ENCODE measurements at regions not wholly inside any gene's neighbourhood (a gene's known extent, or its start where the extent isn't known, plus 50 kb on each side); places are given as distances from the start of the nearest gene placed in this dataset.
"Not testable (repeated sequence)": the region's sequence is repeated elsewhere in the genome, so short reads cannot be mapped to it uniquely, and the experiment has no call there.

DNA sequence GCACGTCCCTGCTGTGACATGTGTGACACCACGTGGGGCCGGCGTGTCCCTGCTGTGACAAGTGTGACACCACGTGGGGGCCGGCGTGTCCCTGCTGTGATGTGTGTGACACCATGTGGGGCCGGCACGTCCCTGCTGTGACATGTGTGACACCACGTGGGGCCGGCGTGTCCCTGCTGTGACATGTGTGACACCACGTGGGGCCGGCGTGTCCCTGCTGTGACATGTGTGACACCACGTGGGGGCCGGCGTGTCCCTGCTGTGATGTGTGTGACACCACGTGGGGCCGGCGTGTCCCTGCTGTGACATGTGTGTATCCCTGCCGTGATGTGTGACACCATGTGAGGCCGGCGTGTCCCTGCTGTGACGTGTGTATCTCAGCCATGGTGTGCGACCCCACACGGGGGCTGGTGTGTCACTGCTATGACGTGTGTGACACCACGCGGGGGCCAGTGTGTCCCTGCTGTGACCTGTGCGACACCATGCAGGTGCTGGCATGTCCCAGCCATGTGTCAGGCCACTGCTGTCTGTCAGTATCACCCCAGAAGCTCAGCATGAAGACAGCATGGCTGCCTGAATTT is 401.7 kb downstream of the SMOC2 start:
- H3K4me3 ChIP-seq (ENCODE audit: low read length); H3K27me3 ChIP-seq (ENCODE audit: insufficient read depth, low read length, poor library complexity); H4K5ac ChIP-seq (ENCODE audit: low read length); H3K9ac ChIP-seq (ENCODE audit: low read length); H3K4ac ChIP-seq (ENCODE audit: low read depth, low read length); H2BK120ac ChIP-seq (ENCODE audit: low read depth, low read length); H3K18ac ChIP-seq (ENCODE audit: low read length); H3K27ac ChIP-seq (ENCODE audit: low read depth, low read length); H2AK5ac ChIP-seq (ENCODE audit: low read length); H2BK5ac ChIP-seq (ENCODE audit: low read length); H3K4me1 ChIP-seq (ENCODE audit: control insufficient read depth, low read depth, low read length); H3K23ac ChIP-seq (ENCODE audit: low read length); H3K36me3 ChIP-seq (ENCODE audit: control insufficient read depth, insufficient read depth, low read length); H3K56ac ChIP-seq (ENCODE audit: low read length); H3K4me2 ChIP-seq (ENCODE audit: low read length); DNase-seq; H4K8ac ChIP-seq (ENCODE audit: low read depth, low read length); H3K79me2 ChIP-seq (ENCODE audit: control insufficient read depth, insufficient read depth, low read length); H3K79me1 ChIP-seq (ENCODE audit: low read length); H2BK15ac ChIP-seq (replicated peaks; ENCODE audit: low read depth): not testable (repeated sequence)
- no CpG with 5 or more reads among the region's 31 CpGs for WGBS (ENCODE audit: extremely low coverage, insufficient coverage, low lambda C conversion rate)

DNA sequence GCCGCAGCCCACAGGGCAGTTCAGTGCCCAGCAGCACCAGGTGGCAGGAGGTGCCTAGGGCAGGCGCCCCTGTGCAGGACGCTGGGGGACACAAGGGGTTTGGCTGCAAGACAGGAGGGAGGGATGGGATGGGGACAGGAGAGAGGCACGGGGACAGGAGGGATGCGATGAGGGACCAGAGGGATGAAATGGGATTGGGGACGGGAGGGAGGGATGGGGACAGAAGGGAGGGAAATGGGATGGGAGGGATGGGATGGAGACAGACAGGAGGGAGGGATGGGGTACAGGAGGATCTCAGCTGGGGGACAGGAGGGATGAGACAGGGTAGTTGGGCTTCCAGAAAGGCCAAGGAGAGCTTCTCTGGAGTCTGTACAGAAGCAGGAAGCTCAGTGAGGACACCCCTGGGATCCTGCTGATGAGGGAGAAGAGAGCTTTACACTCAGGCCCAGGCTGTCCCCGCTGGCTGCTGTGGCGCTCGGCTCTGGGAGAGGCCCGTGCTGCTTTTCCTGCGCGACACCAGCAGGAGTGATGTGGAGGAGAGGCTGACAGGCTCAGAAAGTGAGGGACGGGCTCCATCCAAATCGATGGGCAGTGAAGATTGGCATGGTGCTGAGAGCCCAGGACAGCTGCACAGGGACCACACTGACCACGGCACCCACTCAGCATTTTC is 400.8 kb downstream of the SMOC2 start:
- H2BK5ac ChIP-seq (ENCODE audit: low read length) = no peak overlapping the region
- no peak overlapping the region for H4K5ac ChIP-seq (ENCODE audit: low read length)
- no peak overlapping the region for H3K4me3 ChIP-seq (ENCODE audit: low read length)
- H3K36me3 ChIP-seq (ENCODE audit: control insufficient read depth, insufficient read depth, low read length) = no peaks in the 10 kb centered on the region
- no peak for DNase-seq
- no peak overlapping the region for H2AK5ac ChIP-seq (ENCODE audit: low read length)
- H3K9ac ChIP-seq (ENCODE audit: low read length) = no peak overlapping the region
- no peak overlapping the region for H3K56ac ChIP-seq (ENCODE audit: low read length)
- no peaks in the 10 kb centered on the region for H3K4me1 ChIP-seq (ENCODE audit: control insufficient read depth, low read depth, low read length)
- no peak overlapping the region for H3K23ac ChIP-seq (ENCODE audit: low read length)
- no peak overlapping the region for H2BK120ac ChIP-seq (ENCODE audit: low read depth, low read length)
- H3K4me2 ChIP-seq (ENCODE audit: low read length) = no peak overlapping the region
- no peak overlapping the region for H2BK15ac ChIP-seq (replicated peaks; ENCODE audit: low read depth)
- no peaks in the 10 kb centered on the region for H3K79me2 ChIP-seq (ENCODE audit: control insufficient read depth, insufficient read depth, low read length)
- no peak overlapping the region for H4K8ac ChIP-seq (ENCODE audit: low read depth, low read length)
- H3K4ac ChIP-seq (ENCODE audit: low read depth, low read length) = no peak overlapping the region
- H3K18ac ChIP-seq (ENCODE audit: low read length) = no peak overlapping the region
- no peaks in the 10 kb centered on the region for H3K27me3 ChIP-seq (ENCODE audit: insufficient read depth, low read length, poor library complexity)
- no peaks in the 10 kb centered on the region for H3K79me1 ChIP-seq (ENCODE audit: low read length)
- WGBS (ENCODE audit: extremely low coverage, insufficient coverage, low lambda C conversion rate) = no CpG with 5 or more reads among the region's 15 CpGs
- no peak overlapping the region for H3K27ac ChIP-seq (ENCODE audit: low read depth, low read length)

DNA sequence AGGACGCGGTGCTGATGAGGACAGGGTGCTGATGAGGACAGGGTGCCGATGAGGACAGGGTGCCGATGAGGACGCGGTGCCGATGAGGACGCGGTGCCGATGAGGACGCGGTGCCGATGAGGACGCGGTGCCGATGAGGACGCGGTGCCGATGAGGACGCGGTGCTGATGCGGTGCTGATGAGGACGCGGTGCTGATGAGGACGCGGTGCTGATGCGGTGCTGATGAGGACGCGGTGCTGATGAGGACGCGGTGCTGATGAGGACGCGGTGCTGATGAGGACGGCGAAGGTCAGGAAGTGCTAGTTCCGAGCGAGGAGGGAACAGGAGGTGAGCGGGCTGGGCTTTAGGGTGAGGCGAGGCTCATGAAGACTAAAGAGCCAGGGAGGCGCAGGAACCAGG is 399.9 kb downstream of the SMOC2 start:
- not testable (repeated sequence) for DNase-seq; H3K79me1 ChIP-seq (ENCODE audit: low read length)
- WGBS (ENCODE audit: extremely low coverage, insufficient coverage, low lambda C conversion rate) = no CpG with 5 or more reads among the region's 40 CpGs

DNA sequence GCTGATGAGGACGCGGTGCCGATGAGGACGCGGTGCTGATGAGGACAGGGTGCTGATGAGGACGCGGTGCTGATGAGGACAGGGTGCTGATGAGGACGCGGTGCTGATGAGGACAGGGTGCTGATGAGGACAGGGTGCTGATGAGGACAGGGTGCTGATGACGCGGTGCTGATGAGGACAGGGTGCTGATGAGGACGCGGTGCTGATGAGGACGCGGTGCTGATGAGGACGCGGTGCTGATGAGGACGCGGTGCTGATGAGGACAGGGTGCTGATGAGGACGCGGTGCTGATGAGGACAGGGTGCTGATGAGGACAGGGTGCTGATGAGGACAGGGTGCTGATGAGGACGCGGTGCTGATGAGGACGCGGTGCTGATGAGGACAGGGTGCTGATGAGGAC is 399.3 kb downstream of the SMOC2 start:
- H2BK5ac ChIP-seq (ENCODE audit: low read length); H4K8ac ChIP-seq (ENCODE audit: low read depth, low read length); H3K4ac ChIP-seq (ENCODE audit: low read depth, low read length); H2BK120ac ChIP-seq (ENCODE audit: low read depth, low read length); H3K27me3 ChIP-seq (ENCODE audit: insufficient read depth, low read length, poor library complexity); H3K4me2 ChIP-seq (ENCODE audit: low read length); H3K4me1 ChIP-seq (ENCODE audit: control insufficient read depth, low read depth, low read length); H3K23ac ChIP-seq (ENCODE audit: low read length); H3K18ac ChIP-seq (ENCODE audit: low read length); H2AK5ac ChIP-seq (ENCODE audit: low read length); H3K9ac ChIP-seq (ENCODE audit: low read length); H3K79me1 ChIP-seq (ENCODE audit: low read length); H3K4me3 ChIP-seq (ENCODE audit: low read length); H3K36me3 ChIP-seq (ENCODE audit: control insufficient read depth, insufficient read depth, low read length); H3K79me2 ChIP-seq (ENCODE audit: control insufficient read depth, insufficient read depth, low read length); DNase-seq; H4K5ac ChIP-seq (ENCODE audit: low read length); H2BK15ac ChIP-seq (replicated peaks; ENCODE audit: low read depth); H3K56ac ChIP-seq (ENCODE audit: low read length); H3K27ac ChIP-seq (ENCODE audit: low read depth, low read length): not testable (repeated sequence)
- WGBS (ENCODE audit: extremely low coverage, insufficient coverage, low lambda C conversion rate) = no CpG with 5 or more reads among the region's 25 CpGs

More for the DNA sequence above, 399.9 kb downstream of the SMOC2 start:
- not testable (repeated sequence) for H3K23ac ChIP-seq (ENCODE audit: low read length); H3K36me3 ChIP-seq (ENCODE audit: control insufficient read depth, insufficient read depth, low read length); H2BK15ac ChIP-seq (replicated peaks; ENCODE audit: low read depth); H3K56ac ChIP-seq (ENCODE audit: low read length); H2AK5ac ChIP-seq (ENCODE audit: low read length); H4K5ac ChIP-seq (ENCODE audit: low read length); H3K4ac ChIP-seq (ENCODE audit: low read depth, low read length); H3K4me2 ChIP-seq (ENCODE audit: low read length); H3K27ac ChIP-seq (ENCODE audit: low read depth, low read length); H3K4me1 ChIP-seq (ENCODE audit: control insufficient read depth, low read depth, low read length); H2BK120ac ChIP-seq (ENCODE audit: low read depth, low read length); H3K4me3 ChIP-seq (ENCODE audit: low read length); H4K8ac ChIP-seq (ENCODE audit: low read depth, low read length); H3K79me2 ChIP-seq (ENCODE audit: control insufficient read depth, insufficient read depth, low read length); H3K18ac ChIP-seq (ENCODE audit: low read length); H2BK5ac ChIP-seq (ENCODE audit: low read length); H3K27me3 ChIP-seq (ENCODE audit: insufficient read depth, low read length, poor library complexity); H3K9ac ChIP-seq (ENCODE audit: low read length)

DNA sequence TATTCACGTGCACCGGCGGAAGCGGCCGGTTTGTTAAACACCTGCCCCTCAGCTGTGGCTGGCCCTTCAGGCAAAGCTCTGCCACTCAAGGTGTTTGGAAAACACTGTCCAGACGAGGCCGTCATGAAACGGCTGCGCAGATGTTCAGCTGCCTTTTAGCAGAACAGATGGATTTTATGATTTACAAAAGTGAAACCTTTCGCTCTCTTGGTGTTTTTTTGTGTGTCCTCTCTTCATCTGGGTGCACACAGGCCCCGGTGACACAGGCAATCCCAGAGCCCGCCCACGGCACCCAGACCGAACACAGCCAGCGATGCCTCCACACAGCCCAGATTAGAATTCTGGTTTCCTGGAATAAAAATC is 397.0 kb downstream of the SMOC2 start:
- Histone ChIP-seq H3K79me2 (ENCODE audit: control insufficient read depth, insufficient read depth, low read length) (no peaks in the 10 kb centered on the region), H2BK5ac (ENCODE audit: low read length) (no peak overlapping the region), H3K36me3 (ENCODE audit: control insufficient read depth, insufficient read depth, low read length) (no peaks in the 10 kb centered on the region), H3K4me1 (ENCODE audit: control insufficient read depth, low read depth, low read length) (no peaks in the 10 kb centered on the region), H3K56ac (ENCODE audit: low read length) (no peak overlapping the region), H3K4me2 (ENCODE audit: low read length) (no peak overlapping the region), H2BK120ac (ENCODE audit: low read depth, low read length) (no peak overlapping the region), H4K5ac (ENCODE audit: low read length) (no peak overlapping the region), H3K4me3 (ENCODE audit: low read length) (no peak overlapping the region), H3K27ac (ENCODE audit: low read depth, low read length) (no peak overlapping the region), H3K4ac (ENCODE audit: low read depth, low read length) (no peak overlapping the region), H3K27me3 (ENCODE audit: insufficient read depth, low read length, poor library complexity) (no peaks in the 10 kb centered on the region), H4K8ac (ENCODE audit: low read depth, low read length) (no peak overlapping the region), H3K79me1 (ENCODE audit: low read length) (no peaks in the 10 kb centered on the region), H2BK15ac (replicated peaks; ENCODE audit: low read depth) (no peak overlapping the region), H2AK5ac (ENCODE audit: low read length) (no peak overlapping the region), H3K18ac (ENCODE audit: low read length) (no peak overlapping the region), H3K9ac (ENCODE audit: low read length) (no peak overlapping the region), H3K23ac (ENCODE audit: low read length) (no peak overlapping the region)
- DNase-seq = no peak
- WGBS (ENCODE audit: extremely low coverage, insufficient coverage, low lambda C conversion rate) = no CpG with 5 or more reads among the region's 15 CpGs
